ENCODE measurements at regions not wholly inside any gene's neighbourhood (a gene's known extent, or its start where the extent isn't known, plus 50 kb on each side); places are given as distances from the start of the nearest gene placed in this dataset.

DNA sequence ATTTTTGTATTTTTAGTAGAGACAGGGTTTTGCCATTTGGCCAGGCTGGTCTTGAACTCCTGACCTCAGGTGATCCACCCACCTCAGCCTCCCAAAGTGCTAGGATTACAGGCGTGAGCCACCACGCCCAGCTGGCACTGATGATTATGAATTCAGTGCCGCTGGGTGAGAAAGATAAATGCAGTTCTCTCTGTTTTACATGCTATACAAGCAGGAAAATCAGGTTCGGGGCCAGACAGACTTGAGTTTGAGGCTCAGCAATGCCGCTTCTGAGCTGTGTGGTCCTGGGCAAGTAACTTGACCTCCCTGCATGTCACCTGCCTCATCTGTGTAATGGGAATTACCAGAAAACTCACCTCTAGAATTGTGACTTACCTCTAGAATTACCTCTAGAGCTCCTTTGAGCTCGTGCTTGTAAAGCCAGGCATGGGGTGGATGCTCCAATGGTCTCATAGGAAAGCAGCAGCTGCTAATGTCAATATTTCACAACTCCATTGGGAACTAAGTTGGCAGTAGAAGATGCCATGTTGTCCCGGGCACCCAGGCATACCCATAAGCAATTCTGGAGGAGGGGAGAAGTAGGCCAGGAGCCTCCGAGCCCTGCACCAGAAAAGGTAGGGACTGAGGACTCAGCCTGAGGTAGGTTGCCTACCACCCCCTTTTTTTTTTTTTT is 119.8 kb upstream of the SLC25A33 start:
- TF ChIP-seq, protein P1, sequence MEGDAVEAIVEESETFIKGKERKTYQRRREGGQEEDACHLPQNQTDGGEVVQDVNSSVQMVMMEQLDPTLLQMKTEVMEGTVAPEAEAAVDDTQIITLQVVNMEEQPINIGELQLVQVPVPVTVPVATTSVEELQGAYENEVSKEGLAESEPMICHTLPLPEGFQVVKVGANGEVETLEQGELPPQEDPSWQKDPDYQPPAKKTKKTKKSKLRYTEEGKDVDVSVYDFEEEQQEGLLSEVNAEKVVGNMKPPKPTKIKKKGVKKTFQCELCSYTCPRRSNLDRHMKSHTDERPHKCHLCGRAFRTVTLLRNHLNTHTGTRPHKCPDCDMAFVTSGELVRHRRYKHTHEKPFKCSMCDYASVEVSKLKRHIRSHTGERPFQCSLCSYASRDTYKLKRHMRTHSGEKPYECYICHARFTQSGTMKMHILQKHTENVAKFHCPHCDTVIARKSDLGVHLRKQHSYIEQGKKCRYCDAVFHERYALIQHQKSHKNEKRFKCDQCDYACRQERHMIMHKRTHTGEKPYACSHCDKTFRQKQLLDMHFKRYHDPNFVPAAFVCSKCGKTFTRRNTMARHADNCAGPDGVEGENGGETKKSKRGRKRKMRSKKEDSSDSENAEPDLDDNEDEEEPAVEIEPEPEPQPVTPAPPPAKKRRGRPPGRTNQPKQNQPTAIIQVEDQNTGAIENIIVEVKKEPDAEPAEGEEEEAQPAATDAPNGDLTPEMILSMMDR (IDR thresholded peaks at IDR 0.05; ENCODE audit: low read depth, low read length, missing control alignments), result no peak
- DNase-seq (ENCODE audit: low read depth), result no peak
- in situ Hi-C loops (cut with HindIII; ENCODE audit: low sequenced_read_pairs), result no loop called here
- H3K4me3 ChIP-seq (ENCODE audit: low read depth, low read length), result no peak overlapping the region

DNA sequence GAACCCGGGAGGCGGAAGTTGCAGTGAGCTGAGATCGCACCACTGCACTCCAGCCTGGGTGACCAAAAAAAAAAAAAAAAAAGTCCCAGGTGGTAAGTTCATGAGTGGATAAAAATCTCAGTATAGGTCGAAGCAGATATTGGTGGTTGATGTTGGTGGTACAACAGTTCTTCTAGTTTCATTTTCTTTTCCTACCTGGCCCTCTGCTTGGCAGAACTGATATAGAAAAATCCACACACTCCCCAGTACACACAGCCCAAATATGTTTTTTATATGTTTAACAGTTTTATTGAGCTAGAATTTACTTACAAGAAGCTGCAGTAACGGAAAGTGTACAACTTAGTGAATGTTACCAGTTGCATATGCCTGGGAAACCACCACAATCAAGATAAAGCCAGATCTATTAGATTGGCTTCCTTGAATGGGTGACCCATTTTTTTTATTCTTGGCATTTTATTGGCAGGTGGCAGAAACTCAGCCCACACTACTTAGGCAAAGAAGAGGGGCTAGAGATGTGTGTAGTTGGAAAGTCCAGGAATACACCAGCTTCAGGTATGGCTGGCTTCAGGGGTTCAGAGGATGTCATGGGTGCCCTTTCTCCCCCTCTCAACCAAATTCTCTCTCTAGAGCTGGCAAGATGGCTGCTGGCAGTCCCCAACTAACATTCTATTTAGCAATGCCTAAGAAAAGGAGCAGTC is 118.3 kb upstream of the SLC25A33 start:
- in situ Hi-C loops (cut with HindIII; ENCODE audit: low sequenced_read_pairs), result no loop called here
- no peak for DNase-seq (ENCODE audit: low read depth)
- H3K4me3 ChIP-seq (ENCODE audit: low read depth, low read length), result no peak overlapping the region
- TF ChIP-seq, protein P1 (IDR thresholded peaks at IDR 0.05; ENCODE audit: low read depth, low read length, missing control alignments), result no peak

DNA sequence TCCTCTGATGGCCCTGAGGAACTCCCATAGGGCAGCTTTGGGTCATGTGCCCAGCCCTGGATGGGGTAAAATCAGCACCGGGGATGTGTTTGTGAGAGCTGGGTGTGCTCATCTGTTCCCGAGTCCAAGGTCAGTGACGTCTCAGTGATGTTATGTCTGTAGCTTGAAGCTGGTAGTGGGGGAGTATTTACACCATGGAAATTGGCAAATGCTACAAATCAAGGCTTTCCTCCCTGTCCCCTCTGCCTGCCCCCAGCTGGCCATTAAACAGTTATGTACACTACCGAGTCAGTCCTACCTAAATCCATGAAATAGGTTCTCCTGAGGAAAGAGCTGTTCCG is 117.8 kb upstream of the SLC25A33 start:
- TF ChIP-seq, protein P1 (IDR thresholded peaks at IDR 0.05; ENCODE audit: low read depth, low read length, missing control alignments), result no peak
- in situ Hi-C loops (cut with HindIII; ENCODE audit: low sequenced_read_pairs), result no loop called here

DNA sequence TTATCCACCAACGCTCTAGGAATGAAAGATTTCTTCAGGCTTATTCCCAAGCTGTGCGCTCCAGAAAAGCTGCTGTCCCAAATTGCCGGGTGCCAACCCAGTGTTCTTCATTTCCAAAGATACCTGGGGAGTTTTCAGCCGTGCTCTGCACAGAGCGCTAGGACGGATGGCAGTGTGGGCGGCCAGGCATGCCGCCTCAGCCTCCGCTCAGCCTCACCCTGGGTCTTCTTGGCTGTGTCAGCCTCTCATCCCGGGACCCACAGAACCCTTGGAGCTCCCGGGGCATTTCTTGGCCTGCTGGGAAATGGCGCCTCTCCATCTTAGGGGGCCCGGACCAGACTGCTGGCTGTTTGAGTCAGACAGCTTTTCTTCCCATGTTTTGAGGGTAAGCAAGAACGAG is 116.9 kb upstream of the SLC25A33 start:
- in situ Hi-C loops (cut with HindIII; ENCODE audit: low sequenced_read_pairs), result no loop called here
- TF ChIP-seq, protein P1 (IDR thresholded peaks at IDR 0.05; ENCODE audit: low read depth, low read length, missing control alignments), result no peak
- H3K4me3 ChIP-seq (ENCODE audit: low read depth, low read length), result no peak overlapping the region
- no peak for DNase-seq (ENCODE audit: low read depth)

More for the DNA sequence above, 117.8 kb upstream of the SLC25A33 start:
- DNase-seq (ENCODE audit: low read depth), result no peak
- H3K4me3 ChIP-seq (ENCODE audit: low read depth, low read length), result no peak overlapping the region

DNA sequence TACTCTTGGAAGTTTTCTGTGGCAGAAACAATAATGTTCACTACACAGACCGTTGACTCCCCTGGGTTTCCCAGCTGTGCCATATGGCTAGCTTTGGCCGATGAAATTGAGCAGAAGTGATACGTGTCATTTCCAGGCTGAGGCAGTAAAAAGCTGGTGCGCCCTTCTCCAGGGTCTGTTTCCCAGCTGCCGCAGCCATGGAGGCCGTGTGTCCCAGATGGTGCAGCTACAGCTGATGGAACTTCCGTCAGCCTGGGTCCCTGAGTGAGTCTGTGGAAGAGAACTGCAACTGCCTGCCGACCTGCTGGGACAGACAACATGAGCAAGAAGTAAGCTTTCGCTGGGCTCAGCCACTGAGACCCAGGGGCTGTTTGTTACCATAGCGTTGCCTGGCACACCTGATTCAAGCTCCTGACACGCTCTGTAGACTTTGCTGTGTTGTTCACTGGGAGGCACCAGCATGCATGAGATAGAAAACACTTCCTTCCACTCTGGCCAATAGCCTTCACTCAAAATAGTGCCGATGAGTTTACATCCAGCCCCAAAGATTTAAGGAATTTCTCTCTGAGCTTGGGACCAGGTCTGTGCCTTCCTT is 116.3 kb upstream of the SLC25A33 start:
- TF ChIP-seq, protein P1 (IDR thresholded peaks at IDR 0.05; ENCODE audit: low read depth, low read length, missing control alignments), result no peak
- in situ Hi-C loops (cut with HindIII; ENCODE audit: low sequenced_read_pairs), result no loop called here
- no peak overlapping the region for H3K4me3 ChIP-seq (ENCODE audit: low read depth, low read length)
- DNase-seq (ENCODE audit: low read depth), result no peak

DNA sequence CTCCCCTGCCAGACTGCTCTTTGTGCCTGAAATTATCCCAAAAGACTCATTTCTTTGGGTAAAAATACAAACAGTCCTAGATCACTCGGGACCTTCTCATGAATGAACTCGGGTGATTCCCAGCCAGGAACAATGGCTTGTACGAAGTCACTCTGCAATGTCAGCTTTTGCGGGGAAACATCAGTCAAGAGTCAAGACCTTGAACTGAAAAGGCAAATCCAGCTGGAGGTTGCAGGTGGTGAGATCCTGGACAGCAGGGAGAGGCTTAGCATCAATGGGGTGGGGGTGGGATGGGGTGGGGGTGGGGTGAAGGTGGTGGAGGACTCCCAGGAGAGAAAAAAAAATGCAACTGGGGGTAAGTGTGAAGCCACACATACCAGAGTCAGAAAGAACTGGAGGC is 115.0 kb upstream of the SLC25A33 start:
- in situ Hi-C loops (cut with HindIII; ENCODE audit: low sequenced_read_pairs), result no loop called here
- TF ChIP-seq, protein P1 (IDR thresholded peaks at IDR 0.05; ENCODE audit: low read depth, low read length, missing control alignments), result no peak
- H3K4me3 ChIP-seq (ENCODE audit: low read depth, low read length), result no peak overlapping the region
- DNase-seq (ENCODE audit: low read depth), result no peak
